DOHH2 (cell line): ENCODE measurements at regions not wholly inside any gene's neighbourhood (a gene's known extent, or its start where the extent isn't known, plus 50 kb on each side); places are given as distances from the start of the nearest gene placed in this dataset.
"Not testable (repeated sequence)": the region's sequence is repeated elsewhere in the genome, so short reads cannot be mapped to it uniquely, and the experiment has no call there.

Experiments
- H3F3A ChIP-seq: fragments of 200-600 bp; sonication (generic), shearing (Covaris generic); 2 replicates; pipeline ENCODE4 v1.6.0; 2016; ENCODE audit warnings: antibody characterized with exemption, mild to moderate bottlenecking; ENCODE audit not compliant: control insufficient read depth, insufficient read depth
- H3K27ac ChIP-seq: fragments of 200-600 bp; sonication (generic); 2 replicates; pipeline ENCODE4 v1.5.1; 2014; ENCODE audit warnings: low read depth, mild to moderate bottlenecking, low read length, moderate library complexity
- H3K27me3 ChIP-seq: fragments of 200-600 bp; sonication (generic); 2 replicates; pipeline ENCODE4 v1.6.1; 2014; ENCODE audit warnings: mild to moderate bottlenecking, low read length, mixed read lengths; ENCODE audit not compliant: control insufficient read depth
- H3K36me3 ChIP-seq: fragments of 200-600 bp; sonication (generic); 2 replicates; pipeline ENCODE4 v1.6.1; 2014; ENCODE audit warnings: mild to moderate bottlenecking, low read length, moderate library complexity, mixed read lengths; ENCODE audit not compliant: control insufficient read depth
- H3K4me1 ChIP-seq: fragments of 200-600 bp; sonication (generic); 2 replicates; pipeline ENCODE4 v1.6.1; 2014; ENCODE audit warnings: mild to moderate bottlenecking, low read length, mixed read lengths; ENCODE audit not compliant: control insufficient read depth
- H3K4me2 ChIP-seq: fragments of 200-600 bp; sonication (generic); 2 replicates; pipeline ENCODE4 v1.6.0; 2014; ENCODE audit warnings: mild to moderate bottlenecking, low read length, moderate library complexity
- H3K4me3 ChIP-seq: fragments of 200-600 bp; sonication (generic); 2 replicates; pipeline ENCODE4 v1.5.1; 2014; ENCODE audit warnings: mild to moderate bottlenecking, low read length, mixed read lengths
- H3K79me2 ChIP-seq: fragments of 200-600 bp; sonication (generic); 2 replicates; pipeline ENCODE4 v1.6.1; 2014; ENCODE audit warnings: mild to moderate bottlenecking, low read length, mixed read lengths; ENCODE audit not compliant: control insufficient read depth
- H3K9me2 ChIP-seq: fragments of 200-600 bp; sonication (generic); replicated peaks from 2 replicates; pipeline ENCODE4 v1.6.1; 2014; ENCODE audit warnings: mild to moderate bottlenecking, low read length, mixed read lengths; ENCODE audit not compliant: control insufficient read depth
- H3K9me3 ChIP-seq: fragments of 200-600 bp; sonication (generic); 2 replicates; pipeline ENCODE4 v1.6.1; 2014; ENCODE audit warnings: antibody characterized with exemption, low read length, mixed read lengths; ENCODE audit not compliant: control insufficient read depth, insufficient read depth
- H4K20me1 ChIP-seq: fragments of 200-600 bp; sonication (generic); 2 replicates; pipeline ENCODE4 v1.6.0; 2014; ENCODE audit warnings: low read depth, mild to moderate bottlenecking, antibody characterized with exemption, low read length, moderate library complexity; ENCODE audit not compliant: control insufficient read depth, insufficient read depth
- EZH2phosphoT487 ChIP-seq: fragments of 200-600 bp; sonication (generic); IDR thresholded peaks from 2 replicates; pipeline ENCODE4 v1.6.1; 2017; ENCODE audit warnings: borderline replicate concordance, mild to moderate bottlenecking, antibody characterized with exemption, low read length, moderate library complexity, mixed read lengths
- TF ChIP-seq, protein P1 (sequence below): fragments of 200-600 bp; sonication (generic); IDR thresholded peaks from one replicate; pipeline ENCODE4 v1.5.1; 2014; ENCODE audit warnings: antibody characterized with exemption, mild to moderate bottlenecking, low read depth, low read length; ENCODE audit not compliant: poor library complexity, severe bottlenecking

DNA sequence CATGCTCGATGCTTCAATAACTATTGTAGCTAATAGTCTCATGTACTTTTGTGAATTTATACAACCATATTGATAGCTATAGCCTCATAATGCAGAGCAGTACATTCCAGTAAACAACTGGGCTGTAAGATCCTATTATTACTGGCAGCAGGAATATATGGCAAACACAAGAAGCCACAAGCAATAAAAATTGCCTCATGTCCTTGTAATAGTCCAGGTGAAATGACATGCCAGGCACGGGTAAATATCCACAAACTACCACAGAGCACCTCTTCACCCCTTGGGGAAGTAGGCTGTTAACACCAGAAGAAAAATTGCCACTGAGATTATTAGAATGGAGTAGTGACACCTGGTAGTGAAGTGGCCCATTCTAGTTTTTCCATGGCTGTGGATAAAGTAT, 158.3 kb downstream of the MTX2 start:
- Histone ChIP-seq H3F3A (no peaks in the 10 kb centered on the region), H3K27me3 (no peaks in the 10 kb centered on the region), H3K9me3 (no peaks in the 10 kb centered on the region), H3K9me2 (no peaks in the 10 kb centered on the region), H3K4me3 (no peak overlapping the region), H4K20me1 (no peaks in the 10 kb centered on the region), H3K27ac (no peak overlapping the region), H3K4me2 (no peak overlapping the region), H3K79me2 (no peaks in the 10 kb centered on the region), H3K4me1 (no peaks in the 10 kb centered on the region), H3K36me3 (no peaks in the 10 kb centered on the region)
- TF ChIP-seq, protein P1, sequence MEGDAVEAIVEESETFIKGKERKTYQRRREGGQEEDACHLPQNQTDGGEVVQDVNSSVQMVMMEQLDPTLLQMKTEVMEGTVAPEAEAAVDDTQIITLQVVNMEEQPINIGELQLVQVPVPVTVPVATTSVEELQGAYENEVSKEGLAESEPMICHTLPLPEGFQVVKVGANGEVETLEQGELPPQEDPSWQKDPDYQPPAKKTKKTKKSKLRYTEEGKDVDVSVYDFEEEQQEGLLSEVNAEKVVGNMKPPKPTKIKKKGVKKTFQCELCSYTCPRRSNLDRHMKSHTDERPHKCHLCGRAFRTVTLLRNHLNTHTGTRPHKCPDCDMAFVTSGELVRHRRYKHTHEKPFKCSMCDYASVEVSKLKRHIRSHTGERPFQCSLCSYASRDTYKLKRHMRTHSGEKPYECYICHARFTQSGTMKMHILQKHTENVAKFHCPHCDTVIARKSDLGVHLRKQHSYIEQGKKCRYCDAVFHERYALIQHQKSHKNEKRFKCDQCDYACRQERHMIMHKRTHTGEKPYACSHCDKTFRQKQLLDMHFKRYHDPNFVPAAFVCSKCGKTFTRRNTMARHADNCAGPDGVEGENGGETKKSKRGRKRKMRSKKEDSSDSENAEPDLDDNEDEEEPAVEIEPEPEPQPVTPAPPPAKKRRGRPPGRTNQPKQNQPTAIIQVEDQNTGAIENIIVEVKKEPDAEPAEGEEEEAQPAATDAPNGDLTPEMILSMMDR, result no peak
- TF ChIP-seq EZH2phosphoT487, result no peak

DNA sequence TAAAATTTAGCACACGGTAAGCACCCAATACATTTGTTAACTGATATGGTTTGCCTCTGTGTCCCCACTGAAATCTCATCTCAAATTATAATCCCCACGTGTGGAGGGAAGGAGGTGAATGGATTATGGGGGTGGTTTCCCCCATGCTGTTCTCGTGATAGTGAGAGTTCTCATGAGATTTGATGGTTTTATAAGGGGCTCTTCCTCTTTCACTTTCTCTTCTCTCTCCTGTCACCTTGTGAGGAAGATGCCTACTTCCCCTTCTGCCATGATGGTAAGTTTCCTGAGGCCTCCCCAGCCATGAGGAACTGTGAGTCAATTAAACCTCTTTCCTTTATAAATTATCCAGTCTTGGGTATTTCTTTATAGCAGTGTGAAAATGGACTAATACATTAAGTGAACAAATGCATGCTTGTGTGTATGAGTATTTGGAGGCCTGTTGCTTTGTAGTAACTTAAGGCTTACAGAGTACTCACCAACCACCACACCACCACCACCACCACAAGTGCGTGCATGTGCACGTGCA, 159.8 kb downstream of the MTX2 start:
- H3K79me2 ChIP-seq, H4K20me1 ChIP-seq, H3K27me3 ChIP-seq, H3K36me3 ChIP-seq, H3K4me1 ChIP-seq, H3K4me2 ChIP-seq, H3F3A ChIP-seq, H3K9me3 ChIP-seq, H3K4me3 ChIP-seq, H3K9me2 ChIP-seq, H3K27ac ChIP-seq: not testable (repeated sequence)

DNA sequence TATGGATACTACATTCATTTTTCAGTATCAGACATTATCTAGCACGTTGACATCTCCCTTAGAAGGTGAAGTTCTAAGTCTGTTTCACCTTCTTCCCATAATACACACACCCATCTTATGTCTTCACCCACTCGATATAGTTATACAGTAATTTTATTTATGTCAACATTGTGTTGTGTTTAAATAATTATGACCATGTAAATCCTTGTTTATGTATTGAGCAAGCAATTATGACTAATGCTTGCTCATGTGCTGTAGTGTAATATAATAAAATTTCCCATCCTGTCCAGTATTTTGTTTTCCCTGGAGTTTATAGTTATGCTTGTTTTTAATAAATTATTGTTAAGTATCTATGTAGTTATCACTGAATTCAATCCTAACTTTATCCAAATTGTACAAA, 163.2 kb downstream of the MTX2 start:
- no peaks in the 10 kb centered on the region for H3K4me1 ChIP-seq
- H3K4me3 ChIP-seq, result no peak overlapping the region
- no peaks in the 10 kb centered on the region for H3K36me3 ChIP-seq
- no peak overlapping the region for H3K27ac ChIP-seq
- H3F3A ChIP-seq, result no peaks in the 10 kb centered on the region
- H3K9me2 ChIP-seq, result no peaks in the 10 kb centered on the region
- TF ChIP-seq, protein P1, result no peak
- no peak for TF ChIP-seq EZH2phosphoT487
- H3K79me2 ChIP-seq, result no peaks in the 10 kb centered on the region
- H3K27me3 ChIP-seq, result no peaks in the 10 kb centered on the region
- no peaks in the 10 kb centered on the region for H4K20me1 ChIP-seq
- no peak overlapping the region for H3K4me2 ChIP-seq
- no peaks in the 10 kb centered on the region for H3K9me3 ChIP-seq

DNA sequence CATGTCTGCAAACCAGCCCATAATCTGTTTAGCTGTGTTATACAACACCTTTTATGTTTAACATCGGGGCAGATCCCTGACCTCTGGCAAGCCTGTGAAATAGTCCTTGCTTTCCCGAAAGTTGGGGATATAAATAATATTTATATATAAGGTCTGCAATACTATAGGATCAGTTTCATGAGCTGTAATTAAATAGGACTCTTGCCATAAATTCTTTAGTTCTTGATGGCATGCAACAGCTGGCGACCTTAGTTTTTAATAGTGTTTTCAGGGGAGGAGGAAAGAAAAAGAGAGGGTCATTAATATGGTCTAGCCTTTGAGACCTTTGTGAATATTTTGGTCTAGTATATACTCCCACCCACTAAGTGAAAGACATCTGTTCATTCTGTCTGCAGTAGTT, 166.5 kb downstream of the MTX2 start:
- Histone ChIP-seq H3K9me2 (no peaks in the 10 kb centered on the region), H3K4me2 (no peak overlapping the region), H3K4me1 (no peaks in the 10 kb centered on the region), H3K27me3 (no peaks in the 10 kb centered on the region), H3F3A (no peaks in the 10 kb centered on the region), H3K36me3 (no peaks in the 10 kb centered on the region), H3K4me3 (no peak overlapping the region), H3K27ac (no peak overlapping the region), H3K79me2 (no peaks in the 10 kb centered on the region), H4K20me1 (no peaks in the 10 kb centered on the region), H3K9me3 (no peaks in the 10 kb centered on the region)
- TF ChIP-seq EZH2phosphoT487, result no peak
- TF ChIP-seq, protein P1, result no peak
